Forelimb muscle (tissue), 1 donor: ENCODE measurements at regions not wholly inside any gene's neighbourhood (a gene's known extent, or its start where the extent isn't known, plus 50 kb on each side); places are given as distances from the start of the nearest gene placed in this dataset.
A peak's percentile ranks its signal among the peaks of the same experiment; 100 is the strongest.
"Not testable (repeated sequence)": the region's sequence is repeated elsewhere in the genome, so short reads cannot be mapped to it uniquely, and the experiment has no call there.

ENCODE experiments used
- DNase-seq: peaks from one replicate; pipeline ENCODE4 v3.0.0-alpha.2; 2013; ENCODE audit warnings: low read depth

GRCh38 chr4:128758314-128758922 is 51.1 kb upstream of the JADE1 start:
- no peak for DNase-seq

DNA sequence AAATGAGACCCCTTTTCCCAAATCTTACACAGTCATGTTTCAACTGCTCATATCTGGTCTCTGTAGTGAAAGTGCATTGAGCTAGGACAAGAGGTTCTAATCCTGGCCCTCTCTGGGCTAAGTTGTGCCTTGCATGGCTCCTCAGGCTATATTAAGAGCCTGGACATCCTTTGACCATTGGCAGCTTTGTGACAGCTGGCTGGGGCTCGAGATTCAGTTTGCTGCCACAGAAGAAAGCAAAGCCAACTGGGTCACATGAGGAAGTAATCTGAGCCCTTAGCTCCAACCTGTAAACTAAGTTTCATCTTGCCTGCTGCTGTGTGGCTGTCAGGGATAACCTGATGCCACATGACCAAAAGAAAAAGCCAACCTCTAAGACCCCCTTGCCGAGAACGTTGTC is 51.8 kb upstream of the JADE1 start:
- DNase-seq: no peak

GRCh38 chr4:128751354-128751753 is 58.1 kb upstream of the JADE1 start:
- no peak for DNase-seq

GRCh38 chr4:128741748-128742147 is 67.8 kb upstream of the JADE1 start:
- not testable (repeated sequence) for DNase-seq

- no peak for DNase-seq
Measured at GRCh38 chr4:128737098-128737513, 72.4 kb upstream of the JADE1 start.

DNA sequence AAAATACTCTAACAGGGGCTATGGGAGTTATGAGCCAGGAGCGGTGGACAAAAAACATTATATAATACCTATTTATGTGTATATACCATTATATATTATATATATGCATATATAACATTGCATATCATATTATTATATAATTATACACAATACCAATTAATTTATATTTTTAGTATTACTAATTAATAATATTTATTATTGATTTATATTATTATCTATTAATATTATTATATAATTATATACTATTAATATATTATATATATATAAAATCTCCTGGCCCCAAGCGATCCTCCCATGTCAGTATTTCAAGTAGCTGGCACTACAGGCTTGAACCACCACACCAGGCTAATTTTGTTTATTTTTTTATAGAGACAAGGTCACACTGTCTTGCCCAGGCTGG is 73.8 kb upstream of the JADE1 start:
- no peak for DNase-seq

DNA sequence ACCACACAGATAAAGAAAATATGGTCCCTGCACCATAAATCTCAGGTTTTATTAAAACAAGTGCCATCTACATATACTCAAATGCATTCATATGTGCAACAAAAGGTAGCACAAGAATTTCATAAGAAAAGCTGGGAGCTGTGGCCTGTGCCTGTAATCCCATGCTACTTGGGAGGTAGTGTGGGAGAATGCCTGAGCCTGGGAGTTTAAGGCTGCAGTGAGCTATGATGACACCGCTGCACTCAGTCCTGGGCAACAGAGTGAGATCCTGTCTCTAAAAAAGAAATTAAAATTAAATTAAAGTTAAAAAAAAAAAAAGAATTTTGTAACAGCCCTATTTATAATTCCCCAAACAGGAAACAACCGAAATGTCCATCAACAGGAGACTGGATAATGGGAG is 81.3 kb upstream of the JADE1 start:
- DNase-seq: no peak

- no peak for DNase-seq
Measured at GRCh38 chr4:128727658-128728057, 81.8 kb upstream of the JADE1 start.

DNA sequence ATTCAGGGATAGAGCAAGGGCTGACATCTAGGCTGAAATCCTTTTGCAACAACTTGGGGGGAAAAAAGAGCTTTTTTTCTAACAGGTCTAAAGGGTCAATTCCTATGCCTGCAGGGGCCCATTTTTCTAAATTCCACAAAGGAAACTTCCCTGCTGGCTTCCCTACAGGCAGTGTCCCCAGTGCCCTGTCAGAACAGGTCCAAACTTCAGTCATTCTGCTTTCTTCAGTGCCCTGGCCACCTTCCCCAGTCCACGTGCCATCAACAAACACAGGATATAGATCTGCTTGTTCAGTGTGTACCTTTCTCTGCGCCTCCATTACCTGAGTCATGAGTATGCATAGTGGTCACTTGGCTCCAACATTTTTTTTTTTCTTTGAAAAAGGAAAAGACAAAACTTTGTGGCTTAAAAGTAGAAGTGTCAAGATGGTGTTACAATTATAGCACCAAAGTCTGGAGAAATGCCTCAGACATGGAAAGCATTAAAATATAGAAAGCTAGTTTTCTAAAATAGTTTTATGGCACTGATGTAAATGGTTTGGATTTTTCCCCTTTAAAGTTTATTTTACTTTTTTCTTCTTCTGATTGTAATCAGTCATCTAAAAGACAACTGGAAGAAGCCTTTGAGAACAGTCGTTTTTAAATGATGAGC is 84.0 kb upstream of the JADE1 start:
- DNase-seq: no peak

DNA sequence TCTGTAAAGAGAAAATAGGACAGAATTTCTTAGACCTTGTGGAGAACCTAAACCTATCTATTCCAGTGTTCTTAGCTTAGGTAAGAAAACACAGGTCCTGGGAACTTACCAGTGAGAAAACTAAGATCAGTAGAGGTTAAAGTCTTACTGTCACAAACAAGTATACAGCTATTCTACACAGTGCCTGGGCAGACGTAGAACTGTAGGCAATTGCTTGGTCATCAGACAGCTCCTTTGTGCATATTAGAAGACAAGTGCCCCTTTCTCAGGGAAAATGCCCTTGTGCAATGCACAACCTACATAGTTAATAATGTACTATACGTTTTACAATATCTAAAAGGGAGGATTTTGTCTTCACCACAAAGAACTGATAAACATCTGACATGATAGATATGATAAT is 86.6 kb upstream of the JADE1 start:
- no peak for DNase-seq

- DNase-seq: no peak
Measured at GRCh38 chr4:128721896-128722295, 87.6 kb upstream of the JADE1 start.

DNA sequence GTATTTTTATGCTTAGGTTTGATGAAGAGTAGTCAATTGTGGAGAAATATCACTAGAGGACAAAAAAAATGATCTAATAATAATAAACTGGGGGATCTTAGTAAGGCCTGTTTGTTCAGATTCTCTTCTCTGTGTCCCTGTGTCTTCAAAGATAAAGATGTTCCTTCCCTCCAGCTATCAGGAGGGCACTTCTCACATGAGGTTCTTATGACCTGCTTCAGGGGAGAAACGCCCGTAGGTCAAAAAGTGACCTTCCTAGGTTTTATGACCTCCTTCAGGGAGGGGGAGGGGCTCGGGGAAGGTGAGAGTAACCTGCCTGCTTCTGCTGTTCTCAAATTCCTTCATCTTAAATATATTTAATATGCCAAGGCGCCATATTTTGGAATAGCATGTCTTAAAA is 89.2 kb upstream of the JADE1 start:
- no peak for DNase-seq

DNA sequence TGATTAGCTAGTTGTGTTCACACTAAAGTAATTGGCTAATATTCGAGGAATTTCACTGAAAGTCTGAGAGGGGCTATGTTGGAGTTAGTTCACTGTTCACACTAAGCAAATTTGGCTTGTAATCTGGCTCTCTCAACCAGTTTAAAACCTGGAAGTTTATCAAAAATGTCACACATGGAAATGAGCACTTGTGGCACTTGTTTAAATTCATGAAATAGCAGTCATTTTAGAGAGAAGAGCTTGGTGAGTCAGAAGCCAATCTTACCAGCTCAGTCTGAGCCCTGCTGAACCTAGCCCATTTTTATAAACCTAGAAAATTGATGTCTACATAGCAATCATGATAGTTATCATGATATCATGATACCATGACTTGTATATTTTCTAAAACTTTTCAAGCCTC is 90.7 kb upstream of the JADE1 start:
- DNase-seq: no peak

DNA sequence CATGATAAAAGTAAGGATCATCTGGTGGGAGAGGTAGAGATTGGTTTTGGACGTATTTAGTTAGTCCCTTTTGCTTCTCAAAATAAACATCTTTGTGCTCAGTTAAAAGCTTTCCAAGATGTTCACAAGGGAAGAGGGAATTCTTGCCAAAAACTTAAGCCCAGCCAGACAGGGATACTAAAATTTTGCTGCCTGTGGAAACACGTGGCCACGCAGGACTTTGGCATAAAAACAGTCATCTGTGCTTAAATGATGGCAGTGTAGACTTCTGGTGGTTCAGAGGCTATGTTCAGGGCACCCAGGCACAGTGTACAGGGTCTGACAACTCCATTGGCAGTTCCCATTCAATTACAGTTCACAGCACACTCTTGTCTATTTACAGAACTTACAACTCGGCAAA is 93.2 kb upstream of the JADE1 start:
- DNase-seq: peak; percentile 29

- no peak for DNase-seq
Measured at GRCh38 chr4:128715616-128716015, 93.9 kb upstream of the JADE1 start.

DNA sequence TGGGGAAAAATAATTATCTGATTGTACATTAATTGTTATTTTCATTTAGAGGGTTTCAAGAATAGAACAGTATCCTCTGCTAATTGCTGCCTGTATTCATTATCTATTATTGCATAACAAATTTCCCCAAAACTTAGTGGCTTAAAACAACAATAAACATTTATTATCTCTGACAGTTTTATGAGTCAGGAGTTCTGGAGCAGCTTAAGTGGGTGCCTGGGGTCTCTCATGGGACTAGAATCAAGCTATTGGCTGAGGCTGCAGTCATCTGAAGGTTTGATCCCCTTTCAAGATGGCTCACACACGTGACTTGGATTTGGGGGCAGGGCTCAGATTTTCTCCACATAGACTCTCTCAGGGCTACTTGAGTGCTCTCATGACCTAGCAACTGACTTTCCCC is 98.1 kb upstream of the JADE1 start:
- no peak for DNase-seq

DNA sequence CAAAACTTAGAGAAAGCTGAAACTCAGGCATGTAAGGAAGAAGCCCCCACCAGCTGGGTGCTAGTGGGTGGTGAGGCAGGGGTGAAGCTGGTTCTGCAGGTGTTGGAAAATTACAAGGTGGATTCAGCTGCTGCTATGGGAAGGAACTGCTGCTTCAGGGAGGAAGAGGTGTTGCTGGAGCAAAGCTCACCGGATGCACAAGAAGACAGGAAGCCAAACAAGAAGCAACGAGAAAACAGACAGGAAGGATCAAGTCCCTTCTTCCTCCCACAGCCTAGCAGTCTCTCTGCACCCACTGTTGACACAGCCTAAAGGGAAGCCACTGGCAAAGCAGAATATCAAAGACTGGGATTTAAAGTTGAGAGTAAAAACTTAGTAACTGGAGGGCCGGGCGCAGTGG is 100.2 kb upstream of the JADE1 start:
- no peak for DNase-seq

- no peak for DNase-seq
Measured at GRCh38 chr4:128707864-128708263, 101.6 kb upstream of the JADE1 start.

DNA sequence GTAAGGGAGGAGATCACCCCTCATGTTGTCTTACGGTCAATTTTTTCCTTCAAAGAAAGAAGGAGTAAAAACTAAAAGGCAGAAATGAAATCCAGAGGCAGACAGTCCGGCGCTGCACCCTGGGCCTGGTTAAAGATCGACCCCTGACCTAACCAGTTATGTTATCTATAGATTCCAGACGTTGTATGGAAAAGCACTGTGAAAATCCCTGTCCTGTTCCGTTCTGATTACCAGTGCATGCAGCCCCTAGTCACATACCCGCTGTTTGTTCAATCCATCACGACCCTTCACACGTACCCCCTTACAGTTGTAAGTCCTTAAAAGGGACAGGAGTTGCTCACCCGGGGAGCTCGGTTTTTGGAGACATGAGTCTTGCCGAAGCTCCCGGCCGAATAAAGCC is 105.6 kb upstream of the JADE1 start:
- no peak for DNase-seq

GRCh38 chr4:128700659-128701350 is 108.7 kb upstream of the JADE1 start:
- no peak for DNase-seq

DNA sequence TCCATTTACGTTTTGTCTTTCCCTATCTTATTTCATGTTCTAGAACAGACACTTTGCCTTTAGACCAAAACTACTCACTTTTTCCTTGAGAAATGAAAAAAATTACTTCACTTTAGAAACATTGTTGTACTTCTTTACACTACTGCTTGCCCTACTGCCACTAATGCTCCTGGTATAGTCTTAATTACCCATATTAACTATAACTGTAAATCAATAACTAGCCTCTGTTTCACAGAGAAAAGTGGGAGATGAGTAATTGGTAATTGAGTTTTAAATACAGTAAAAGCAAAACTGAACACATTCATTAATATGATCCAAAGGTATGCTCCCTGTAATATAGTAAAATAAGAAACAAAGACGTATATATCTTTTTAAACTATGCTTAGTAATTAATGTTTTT is 111.1 kb upstream of the JADE1 start:
- DNase-seq: no peak

DNA sequence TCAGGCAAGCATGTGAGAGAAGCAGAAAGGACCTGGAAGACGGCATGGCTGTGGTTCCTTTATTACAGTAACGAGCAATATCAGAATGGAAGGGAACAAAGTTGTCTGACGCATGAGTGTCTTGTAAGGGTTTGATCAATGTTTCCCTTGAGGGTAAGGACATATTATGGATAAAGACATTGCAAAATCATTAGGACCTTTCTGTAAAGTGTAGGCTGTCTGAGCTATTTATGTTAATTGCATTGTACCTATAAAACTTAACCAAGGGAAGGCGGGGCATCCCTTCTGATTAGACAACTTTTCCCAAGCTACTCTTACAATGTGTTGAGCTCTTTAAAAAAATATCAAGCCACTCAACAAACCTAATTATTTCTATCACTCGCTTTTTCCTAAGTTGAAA is 112.2 kb upstream of the JADE1 start:
- no peak for DNase-seq

- DNase-seq: no peak
Measured at GRCh38 chr4:128690011-128690410, 119.5 kb upstream of the JADE1 start.
